Effector memory CD8-positive, alpha-beta T cell (primary cell): ENCODE measurements at regions not wholly inside any gene's neighbourhood (a gene's known extent, or its start where the extent isn't known, plus 50 kb on each side); places are given as distances from the start of the nearest gene placed in this dataset.
A peak's percentile ranks its signal among the peaks of the same experiment; 100 is the strongest.

Experiments
- ATAC-seq: fragments of 150-1000 bp; cut with Tn5 transposase; replicated peaks from 2 replicates; pipeline ENCODE4 v1.10.0; 2021; ENCODE audit warnings: mild to moderate bottlenecking, moderate library complexity
- DNase-seq, 3 experiments: peaks; one replicate each; pipeline ENCODE4 v3.0.0; 2021
- H3K27ac Mint-ChIP-seq, 2 donors: one replicate each; pipeline ENCODE4 v1.8.0; 2022; ENCODE audit warnings: mild to moderate bottlenecking in 2 of 2, mixed read lengths in 2 of 2, moderate library complexity in 2 of 2
- H3K27me3 Mint-ChIP-seq, 2 donors: one replicate each; pipeline ENCODE4 v1.8.0; 2022; ENCODE audit warnings: mixed read lengths in 2 of 2
- H3K36me3 Mint-ChIP-seq: one replicate; pipeline ENCODE4 v1.8.0; 2022; ENCODE audit warnings: mild to moderate bottlenecking, moderate library complexity, mixed read lengths; ENCODE audit not compliant: insufficient read depth
- H3K4me1 Mint-ChIP-seq, 2 donors: one replicate each; pipeline ENCODE4 v1.8.0; 2022; ENCODE audit warnings: low read depth in 2 of 2, mixed read lengths in 2 of 2
- H3K4me3 Mint-ChIP-seq, 2 donors: one replicate each; pipeline ENCODE4 v1.8.0; 2022; ENCODE audit warnings: mild to moderate bottlenecking in 2 of 2, mixed read lengths in 2 of 2, moderate library complexity in 2 of 2
- H3K9me3 Mint-ChIP-seq, 2 donors: one replicate each; pipeline ENCODE4 v1.8.0; 2022; ENCODE audit warnings: mixed read lengths in 2 of 2

GRCh38 chr2:57891086-57891712, 155.4 kb upstream of the VRK2 start:
- Mint-ChIP-seq H3K36me3 (peaks cover 4% of the 10 kb centered on the region), H3K4me3 (no peak overlapping the region)

GRCh38 chr2:57892920-57893319, 153.7 kb upstream of the VRK2 start:
- H3K4me3 Mint-ChIP-seq: no peak overlapping the region
- H3K27ac Mint-ChIP-seq: no peak overlapping the region
- H3K27me3 Mint-ChIP-seq: no peaks in the 10 kb centered on the region
- ATAC-seq: no peak
- H3K4me1 Mint-ChIP-seq: peaks cover 0 to 5% of the 10 kb centered on the region in 2 donors
- peaks cover 4% of the 10 kb centered on the region for H3K36me3 Mint-ChIP-seq
- no peak for DNase-seq
- no peaks in the 10 kb centered on the region for H3K9me3 Mint-ChIP-seq

More at GRCh38 chr2:57891086-57891712, 155.4 kb upstream of the VRK2 start:
- H3K4me1 Mint-ChIP-seq: peaks cover 0 to 5% of the 10 kb centered on the region in 2 donors
- ATAC-seq: no peak
- H3K27me3 Mint-ChIP-seq: no peaks in the 10 kb centered on the region
- no peak overlapping the region for H3K27ac Mint-ChIP-seq
- H3K9me3 Mint-ChIP-seq: no peaks in the 10 kb centered on the region
- DNase-seq: no peak

- H3K4me1 Mint-ChIP-seq: peaks cover 0 to 2% of the 10 kb centered on the region in 2 donors
- H3K36me3 Mint-ChIP-seq: peaks cover 4% of the 10 kb centered on the region
- DNase-seq: no peak
- H3K4me3 Mint-ChIP-seq: no peak overlapping the region
- no peak overlapping the region for H3K27ac Mint-ChIP-seq
- no peaks in the 10 kb centered on the region for H3K27me3 Mint-ChIP-seq
- no peaks in the 10 kb centered on the region for H3K9me3 Mint-ChIP-seq
- no peak for ATAC-seq
These were observed 153.3 kb upstream of the VRK2 start for GRCh38 chr2:57893347-57893746.

- Mint-ChIP-seq H3K36me3 (peaks cover 4% of the 10 kb centered on the region), H3K4me3 (no peak overlapping the region), H3K4me1 (no peaks in the 10 kb centered on the region), H3K9me3 (no peaks in the 10 kb centered on the region), H3K27me3 (no peaks in the 10 kb centered on the region), H3K27ac (no peak overlapping the region)
- ATAC-seq (no peak), DNase-seq (no peak)
These were observed 152.8 kb upstream of the VRK2 start for GRCh38 chr2:57893786-57894185.

GRCh38 chr2:57894381-57894780, 152.2 kb upstream of the VRK2 start:
- DNase-seq (no peak), ATAC-seq (no peak)
- no peaks in the 10 kb centered on the region for H3K9me3 Mint-ChIP-seq
- H3K27ac Mint-ChIP-seq: no peak overlapping the region
- H3K4me3 Mint-ChIP-seq: no peak overlapping the region
- no peaks in the 10 kb centered on the region for H3K4me1 Mint-ChIP-seq
- peaks cover 4% of the 10 kb centered on the region for H3K36me3 Mint-ChIP-seq
- no peaks in the 10 kb centered on the region for H3K27me3 Mint-ChIP-seq

- Mint-ChIP-seq H3K27ac (no peak overlapping the region), H3K4me3 (no peak overlapping the region), H3K27me3 (no peaks in the 10 kb centered on the region), H3K4me1 (peaks cover 0 to 1% of the 10 kb centered on the region in 2 donors), H3K9me3 (no peaks in the 10 kb centered on the region), H3K36me3 (peaks cover 1% of the 10 kb centered on the region)
- DNase-seq (no peak), ATAC-seq (no peak)
These were observed 148.7 kb upstream of the VRK2 start for GRCh38 chr2:57897920-57898319.

- H3K36me3 Mint-ChIP-seq: no peaks in the 10 kb centered on the region
- peaks cover 0 to 1% of the 10 kb centered on the region in 2 donors for H3K4me1 Mint-ChIP-seq
- H3K27me3 Mint-ChIP-seq: no peaks in the 10 kb centered on the region
- ATAC-seq (peak; percentile 36), DNase-seq (no peak)
- H3K4me3 Mint-ChIP-seq: no peak overlapping the region
- H3K9me3 Mint-ChIP-seq: no peaks in the 10 kb centered on the region
- H3K27ac Mint-ChIP-seq: no peak overlapping the region
These were observed 146.7 kb upstream of the VRK2 start for GRCh38 chr2:57899898-57900297.

- H3K4me1 Mint-ChIP-seq: peaks cover 0 to 4% of the 10 kb centered on the region in 2 donors
These were observed 144.0 kb upstream of the VRK2 start for GRCh38 chr2:57902578-57902977.

GRCh38 chr2:57906152-57906732, 140.4 kb upstream of the VRK2 start:
- Mint-ChIP-seq H3K4me1 (peaks cover 0 to 14% of the 10 kb centered on the region in 2 donors), H3K36me3 (no peaks in the 10 kb centered on the region), H3K9me3 (no peaks in the 10 kb centered on the region), H3K27me3 (no peaks in the 10 kb centered on the region), H3K4me3 (no peak overlapping the region), H3K27ac (no peak overlapping the region)
- peak; percentile 47 for ATAC-seq
- DNase-seq: no peak

More at GRCh38 chr2:57902578-57902977, 144.0 kb upstream of the VRK2 start:
- no peak for ATAC-seq
- Mint-ChIP-seq H3K27ac (no peak overlapping the region), H3K4me3 (no peak overlapping the region), H3K9me3 (no peaks in the 10 kb centered on the region), H3K36me3 (no peaks in the 10 kb centered on the region), H3K27me3 (no peaks in the 10 kb centered on the region)
- DNase-seq: no peak

- H3K4me3 Mint-ChIP-seq: no peak overlapping the region
- peaks cover 0 to 14% of the 10 kb centered on the region in 2 donors for H3K4me1 Mint-ChIP-seq
- ATAC-seq (no peak), DNase-seq (no peak)
- H3K27me3 Mint-ChIP-seq: no peaks in the 10 kb centered on the region
- no peaks in the 10 kb centered on the region for H3K36me3 Mint-ChIP-seq
- peak overlapping the region in 1 of 2 donors; percentile 1 for H3K27ac Mint-ChIP-seq
- H3K9me3 Mint-ChIP-seq: no peaks in the 10 kb centered on the region
These were observed 139.2 kb upstream of the VRK2 start for GRCh38 chr2:57907411-57907810.

- DNase-seq (no peak), ATAC-seq (no peak)
- H3K4me3 Mint-ChIP-seq: no peak overlapping the region
- H3K27me3 Mint-ChIP-seq: no peaks in the 10 kb centered on the region
- no peaks in the 10 kb centered on the region for H3K36me3 Mint-ChIP-seq
- H3K27ac Mint-ChIP-seq: peak overlapping the region in 1 of 2 donors; percentile 53
- H3K4me1 Mint-ChIP-seq: peaks cover 0 to 14% of the 10 kb centered on the region in 2 donors
- H3K9me3 Mint-ChIP-seq: no peaks in the 10 kb centered on the region
These were observed 137.9 kb upstream of the VRK2 start for GRCh38 chr2:57908736-57909161.

- ATAC-seq: no peak
- no peak overlapping the region for H3K4me3 Mint-ChIP-seq
- no peak overlapping the region for H3K27ac Mint-ChIP-seq
- no peaks in the 10 kb centered on the region for H3K36me3 Mint-ChIP-seq
- no peaks in the 10 kb centered on the region for H3K27me3 Mint-ChIP-seq
- no peak for DNase-seq
- no peaks in the 10 kb centered on the region for H3K9me3 Mint-ChIP-seq
- no peaks in the 10 kb centered on the region for H3K4me1 Mint-ChIP-seq
These were observed 128.5 kb upstream of the VRK2 start for GRCh38 chr2:57918126-57918525.

- ATAC-seq (no peak), DNase-seq (no peak)
- no peaks in the 10 kb centered on the region for H3K4me1 Mint-ChIP-seq
- no peak overlapping the region for H3K27ac Mint-ChIP-seq
- H3K9me3 Mint-ChIP-seq: no peaks in the 10 kb centered on the region
- no peak overlapping the region for H3K4me3 Mint-ChIP-seq
- no peaks in the 10 kb centered on the region for H3K27me3 Mint-ChIP-seq
- H3K36me3 Mint-ChIP-seq: no peaks in the 10 kb centered on the region
These were observed 126.2 kb upstream of the VRK2 start for GRCh38 chr2:57920342-57920939.

- H3K36me3 Mint-ChIP-seq: no peaks in the 10 kb centered on the region
These were observed 111.9 kb upstream of the VRK2 start for GRCh38 chr2:57934659-57935058.

More at GRCh38 chr2:57934659-57935058, 111.9 kb upstream of the VRK2 start:
- Mint-ChIP-seq H3K4me3 (no peak overlapping the region), H3K9me3 (peaks cover 9 to 23% of the 10 kb centered on the region in 2 donors), H3K27me3 (no peaks in the 10 kb centered on the region), H3K27ac (no peak overlapping the region), H3K4me1 (no peaks in the 10 kb centered on the region)
- DNase-seq: no peak
- no peak for ATAC-seq
